H1 (cell line): ENCODE measurements at regions not wholly inside any gene's neighbourhood (a gene's known extent, or its start where the extent isn't known, plus 50 kb on each side); places are given as distances from the start of the nearest gene placed in this dataset.

Experiments
- CTCF ChIA-PET: fragments of 300-600 bp; sonication (Branson Sonifier 250); formaldehyde crosslinking; loops from one replicate; lab custom pipeline; 2021; ENCODE audit not compliant: partially characterized antibody; lab: Charles Lee
- POLR2A ChIA-PET: fragments of 300-600 bp; sonication (Branson Sonifier 250); formaldehyde crosslinking; loops from one replicate; lab custom pipeline; 2021; ENCODE audit warnings: inconsistent platforms; ENCODE audit not compliant: partially characterized antibody; lab: Charles Lee
- DNase-seq, 2 experiments: peaks; one replicate each; pipeline versions ENCODE4 v3.0.0 to v3.0.0-alpha.2; 2010 to 2022; ENCODE audit warnings: low spot score in 2 of 2, low read depth in 1 of 2, mixed read lengths in 1 of 2
- FAIRE-seq: peaks from 2 replicates; lab custom pipeline; 2011; peaks lifted over from hg19 to GRCh38; lab: Jason Lieb, UNC
- H2AFZ ChIP-seq: 2 replicates; pipeline ENCODE4 v1.8.1; 2012; ENCODE audit warnings: low read length, inconsistent platforms
- H2AK5ac ChIP-seq: 2 replicates; pipeline ENCODE4 v1.6.1; 2013; ENCODE audit warnings: low read depth, low read length
- H2BK120ac ChIP-seq: replicated peaks from 2 replicates; pipeline ENCODE3; 2013; ENCODE audit warnings: low read depth, low read length, inconsistent platforms
- H2BK12ac ChIP-seq: 2 replicates; pipeline ENCODE4 v1.6.1; 2013; ENCODE audit warnings: low read depth, low read length
- H2BK15ac ChIP-seq: 2 replicates; pipeline ENCODE4 v1.6.1; 2013; ENCODE audit warnings: low read length
- H2BK20ac ChIP-seq: 2 replicates; pipeline ENCODE4 v1.6.1; 2013; ENCODE audit warnings: low read length
- H2BK5ac ChIP-seq: 2 replicates; pipeline ENCODE4 v1.6.1; 2013; ENCODE audit warnings: low read depth, low read length
- H3K14ac ChIP-seq: 2 replicates; pipeline ENCODE4 v1.6.1; 2013; ENCODE audit warnings: inconsistent platforms; ENCODE audit not compliant: insufficient read length
- H3K18ac ChIP-seq: 2 replicates; pipeline ENCODE4 v1.6.1; 2013; ENCODE audit warnings: low read length; ENCODE audit errors: extremely low read depth
- H3K23ac ChIP-seq: 2 replicates; pipeline ENCODE4 v1.6.1; 2013; ENCODE audit warnings: inconsistent platforms; ENCODE audit not compliant: insufficient read length
- H3K23me2 ChIP-seq: 2 replicates; pipeline ENCODE4 v1.6.1; 2013; ENCODE audit warnings: low read depth, low read length
- H3K27ac ChIP-seq: 2 replicates; pipeline ENCODE4 v1.6.1; 2011; ENCODE audit warnings: low read depth, low read length, inconsistent platforms
- H3K27me3 ChIP-seq, 4 experiments: replicated peaks in 1 of 4; 1 replicate in 1 of 4; 2 replicates in 3 of 4; pipeline versions ENCODE4 v1.6.1 to v1.8.1; 2011 to 2013; ENCODE audit warnings: low read length in 3 of 4, mild to moderate bottlenecking in 3 of 4, inconsistent platforms in 2 of 4, mixed read lengths in 2 of 4, moderate library complexity in 1 of 4; ENCODE audit not compliant: control insufficient read depth in 3 of 4, insufficient read depth in 3 of 4; ENCODE audit errors: extremely low read depth in 1 of 4
- H3K36me3 ChIP-seq, 4 experiments: 2 replicates each; pipeline versions ENCODE4 v1.6.1 to v1.8.1; 2011 to 2013; ENCODE audit warnings: mild to moderate bottlenecking in 4 of 4, low read length in 3 of 4, moderate library complexity in 2 of 4, control low read depth in 1 of 4, inconsistent platforms in 1 of 4; ENCODE audit not compliant: insufficient read depth in 4 of 4, control insufficient read depth in 2 of 4
- H3K4ac ChIP-seq: replicated peaks from 2 replicates; pipeline ENCODE3; 2013; ENCODE audit warnings: low read length, low read depth, mixed read lengths, inconsistent platforms; ENCODE audit not compliant: insufficient read length
- H3K4me1 ChIP-seq, 4 experiments: replicated peaks in 1 of 4; 1 replicate in 1 of 4; 2 replicates in 3 of 4; pipeline versions ENCODE4 v1.6.1 to v1.8.1; 2011 to 2013; ENCODE audit warnings: low read length in 3 of 4, inconsistent platforms in 2 of 4, mixed read lengths in 1 of 4; ENCODE audit not compliant: insufficient read depth in 4 of 4, control insufficient read depth in 3 of 4
- H3K4me2 ChIP-seq, 2 experiments: 2 replicates each; pipeline versions ENCODE4 v1.6.1 to v1.8.1; 2011 to 2013; ENCODE audit warnings: low read depth in 2 of 2, low read length in 2 of 2, control low read depth in 1 of 2, inconsistent platforms in 1 of 2, mild to moderate bottlenecking in 1 of 2; ENCODE audit not compliant: insufficient read depth in 1 of 2
- H3K4me3 ChIP-seq, 4 experiments: fragments of 200-600, 300-600 bp in 1 of 4; sonication (generic), shearing (Covaris generic), sonication (Bioruptor Twin) in 1 of 4; 2 replicates each; pipeline versions ENCODE4 v1.5.1 to v1.8.1; 2011 to 2016; ENCODE audit warnings: low read length in 4 of 4, low read depth in 3 of 4, control low read depth in 2 of 4, inconsistent platforms in 2 of 4, mild to moderate bottlenecking in 2 of 4, mixed read lengths in 1 of 4, moderate library complexity in 1 of 4; ENCODE audit not compliant: insufficient read depth in 2 of 4; ENCODE audit errors: extremely low read depth in 1 of 4
- H3K56ac ChIP-seq: replicated peaks from 2 replicates; pipeline ENCODE3; 2013; ENCODE audit warnings: low read depth, mild to moderate bottlenecking, mixed read lengths, low read length, inconsistent platforms; ENCODE audit not compliant: insufficient read length
- H3K79me1 ChIP-seq: 2 replicates; pipeline ENCODE4 v1.6.1; 2013; ENCODE audit warnings: low read depth, low read length, control low read depth
- H3K79me2 ChIP-seq, 2 experiments: 2 replicates each; pipeline versions ENCODE4 v1.6.1 to v1.8.1; 2012 to 2013; ENCODE audit warnings: low read length in 2 of 2, mild to moderate bottlenecking in 2 of 2, inconsistent platforms in 1 of 2; ENCODE audit not compliant: insufficient read depth in 2 of 2, control insufficient read depth in 1 of 2
- H3K9ac ChIP-seq, 4 experiments: replicated peaks in 1 of 4; 1 replicate in 1 of 4; 2 replicates in 3 of 4; pipeline versions ENCODE4 v1.6.1 to v1.8.1; 2011 to 2013; ENCODE audit warnings: low read depth in 3 of 4, low read length in 3 of 4, control low read depth in 2 of 4, mild to moderate bottlenecking in 2 of 4, moderate library complexity in 2 of 4, inconsistent platforms in 1 of 4; ENCODE audit errors: extremely low read depth in 1 of 4
- H3K9me3 ChIP-seq, 2 experiments: 2 replicates each; pipeline versions ENCODE4 v1.6.1 to v1.8.1; 2012 to 2013; ENCODE audit warnings: mild to moderate bottlenecking in 2 of 2, moderate library complexity in 2 of 2, control low read depth in 1 of 2, inconsistent platforms in 1 of 2, low read depth in 1 of 2, low read length in 1 of 2, mixed read lengths in 1 of 2; ENCODE audit not compliant: insufficient read depth in 2 of 2
- H4K20me1 ChIP-seq, 2 experiments: replicated peaks in 1 of 2; 2 replicates each; pipeline versions ENCODE3 to v1.8.1; 2011 to 2013; ENCODE audit warnings: inconsistent platforms in 2 of 2, low read length in 2 of 2, mild to moderate bottlenecking in 1 of 2; ENCODE audit not compliant: insufficient read depth in 2 of 2, control insufficient read depth in 1 of 2
- H4K5ac ChIP-seq: 2 replicates; pipeline ENCODE4 v1.6.1; 2013; ENCODE audit warnings: low read length, low read depth, mixed read lengths, inconsistent platforms; ENCODE audit not compliant: insufficient read length
- H4K8ac ChIP-seq: 2 replicates; pipeline ENCODE4 v1.8.0; 2013; ENCODE audit warnings: mild to moderate bottlenecking, moderate library complexity, low read length, inconsistent platforms; ENCODE audit not compliant: insufficient read depth; ENCODE audit errors: extremely low read depth
- H4K91ac ChIP-seq: replicated peaks from 2 replicates; pipeline ENCODE3; 2013; ENCODE audit warnings: low read length, mixed read lengths, inconsistent platforms; ENCODE audit not compliant: insufficient read length
- BRCA1 ChIP-seq: IDR thresholded peaks from 2 replicates; pipeline ENCODE4 v1.6.1; 2012; ENCODE audit warnings: low read depth, low read length, improper control_type of control experiment
- CTCF ChIP-seq, 3 experiments: IDR thresholded peaks; 1 replicate in 2 of 3; 2 replicates in 1 of 3; pipeline versions ENCODE4 v1.5.1 to v1.6.1; 2011; ENCODE audit warnings: low read length in 3 of 3, mild to moderate bottlenecking in 3 of 3, inconsistent platforms in 2 of 3, low read depth in 1 of 3, moderate library complexity in 1 of 3; ENCODE audit not compliant: insufficient read depth in 1 of 3; ENCODE audit errors: control extremely low read depth in 1 of 3
- FOSL1 ChIP-seq: IDR thresholded peaks from 2 replicates; pipeline ENCODE4 v1.6.1; 2011; ENCODE audit warnings: mild to moderate bottlenecking, low read depth, low read length, moderate library complexity; ENCODE audit not compliant: insufficient read depth
- HDAC2 ChIP-seq, 2 experiments: fragments of 300-600 bp in 1 of 2; sonication (generic) in 1 of 2; IDR thresholded peaks; 2 replicates each; pipeline ENCODE4 v1.6.1; 2011 to 2012; ENCODE audit warnings: low read depth in 2 of 2, low read length in 2 of 2, mild to moderate bottlenecking in 2 of 2, moderate library complexity in 2 of 2, borderline replicate concordance in 1 of 2, inconsistent platforms in 1 of 2
- JUN ChIP-seq: IDR thresholded peaks from 2 replicates; pipeline ENCODE4 v1.6.1; 2011; ENCODE audit warnings: low read depth, mild to moderate bottlenecking, improper control_type of control experiment, low read length
- JUND ChIP-seq: IDR thresholded peaks from 2 replicates; pipeline ENCODE4 v1.6.1; 2011; ENCODE audit warnings: mild to moderate bottlenecking, improper control_type of control experiment, low read length
- KDM5A ChIP-seq: fragments of 200-600 bp; IDR thresholded peaks from 2 replicates; pipeline ENCODE4 v1.7.1; 2012; ENCODE audit warnings: mild to moderate bottlenecking, low read length, inconsistent platforms, mixed read lengths
- NRF1 ChIP-seq: IDR thresholded peaks from 2 replicates; pipeline ENCODE4 v1.6.1; 2011; ENCODE audit warnings: mild to moderate bottlenecking, low read depth, low read length, improper control_type of control experiment
- PHF8 ChIP-seq: fragments of 200-600 bp; sonication (generic); conservative IDR thresholded peaks from 2 replicates; pipeline ENCODE4 v1.7.1; 2012; ENCODE audit warnings: low read depth, mild to moderate bottlenecking, inconsistent platforms, low read length, moderate library complexity
- SP2 ChIP-seq: IDR thresholded peaks from 2 replicates; pipeline ENCODE4 v1.6.1; 2012; ENCODE audit warnings: mild to moderate bottlenecking, low read length, inconsistent platforms
- SP4 ChIP-seq: IDR thresholded peaks from 2 replicates; pipeline ENCODE4 v1.6.1; 2012; ENCODE audit warnings: low read length, inconsistent platforms
- SUZ12 ChIP-seq: fragments of 200-600 bp; sonication (generic); IDR thresholded peaks from 2 replicates; pipeline ENCODE4 v1.6.1; 2012; ENCODE audit warnings: mild to moderate bottlenecking, inconsistent platforms, low read length, moderate library complexity, mixed read lengths
- YY1 ChIP-seq: IDR thresholded peaks from 2 replicates; pipeline ENCODE4 v1.6.1; 2011; ENCODE audit warnings: low read depth, mild to moderate bottlenecking, low read length
- WGBS, 2 experiments: shearing (Covaris generic) in 1 of 2; methylation state at CpG; one replicate each; pipeline versions ENCODE4 v1.1.6 to v1.1.7; 2013 to 2015; ENCODE audit warnings: low lambda C conversion rate in 2 of 2, mixed read lengths in 2 of 2, inconsistent platforms in 1 of 2, low coverage in 1 of 2, missing lambda C conversion rate in 1 of 2; ENCODE audit not compliant: insufficient replicate concordance in 2 of 2, insufficient coverage in 1 of 2, insufficient read length in 1 of 2; ENCODE audit errors: extremely low coverage in 1 of 2, missing lambda C conversion rate in 1 of 2; 5-methylcytosine and 5-hydroxymethylcytosine counted together

DNA sequence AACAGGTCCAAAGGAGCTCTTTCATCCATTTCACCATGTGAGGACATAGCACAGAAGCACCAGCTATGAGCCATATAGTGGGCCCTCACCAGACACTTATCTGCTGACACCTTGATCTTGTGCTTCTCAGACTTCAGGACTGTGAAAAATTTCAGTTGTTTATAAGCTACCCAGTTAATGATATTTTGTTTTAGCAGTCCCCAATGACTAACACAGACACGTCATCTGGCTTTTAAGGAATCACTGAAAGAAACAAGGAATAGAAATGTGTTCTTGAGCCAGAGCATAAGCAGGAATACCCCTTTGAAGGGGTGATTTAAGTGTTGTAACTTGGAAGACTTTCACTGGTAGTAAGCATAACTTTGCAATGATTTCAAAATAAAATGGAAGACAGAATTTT lies 214.7 kb upstream of the PTCHD4 start:
- no peak for FAIRE-seq
- WGBS, 2 experiments: 95% methylated on average over 1 of the region's 1 CpG; no CpG with 5 or more reads in 1 of the 2 experiments
- TF ChIP-seq NRF1: no peak
- TF ChIP-seq SP4: no peak
- TF ChIP-seq SP2: no peak
- no peak for TF ChIP-seq YY1
- TF ChIP-seq CTCF (IDR thresholded peaks at IDR 0.05; ENCODE audit: control extremely low read depth in 1 of 3, insufficient read depth in 1 of 3, low read depth in 1 of 3, low read length in 3 of 3): no peak
- no peak for TF ChIP-seq JUND
- TF ChIP-seq JUN: no peak
- TF ChIP-seq BRCA1: no peak
- no peak for TF ChIP-seq KDM5A
- TF ChIP-seq HDAC2 (IDR thresholded peaks at IDR 0.05; ENCODE audit: borderline replicate concordance in 1 of 2, low read depth in 2 of 2, low read length in 2 of 2): no peak
- TF ChIP-seq FOSL1: no peak
- TF ChIP-seq PHF8: no peak
- no peak for TF ChIP-seq SUZ12

More for the DNA sequence above, 214.7 kb upstream of the PTCHD4 start:
- Histone ChIP-seq H3K27ac (no peak overlapping the region), H2BK5ac (no peak overlapping the region), H2AFZ (0 out of 2 replicates have a peak overlapping the region, but pooled peaks have one; percentile 38), H2BK15ac (no peak overlapping the region), H3K9me3 (no peaks in the 10 kb centered on the region), H3K4me3 (no peak overlapping the region), H3K23ac (no peak overlapping the region), H3K4me2 (no peak overlapping the region), H3K18ac (no peak overlapping the region), H3K14ac (no peak overlapping the region), H3K27me3 (peaks cover 0 to 1% (median 0%) of the 10 kb centered on the region in 4 experiments; a peak in 1 of 7 replicates), H3K79me2 (no peaks in the 10 kb centered on the region), H4K5ac (no peak overlapping the region), H2BK120ac (no peak overlapping the region), H3K79me1 (no peaks in the 10 kb centered on the region), H4K8ac (no peak overlapping the region), H2AK5ac (no peak overlapping the region), H4K91ac (no peak overlapping the region), H3K23me2 (no peaks in the 10 kb centered on the region), H3K36me3 (no peaks in the 10 kb centered on the region), H3K9ac (no peak overlapping the region), H4K20me1 (no peaks in the 10 kb centered on the region), H3K4ac (no peak overlapping the region), H2BK12ac (no peak overlapping the region), H3K56ac (no peak overlapping the region), H2BK20ac (no peak overlapping the region), H3K4me1 (no peaks in the 10 kb centered on the region)
- no peak for DNase-seq
- ChIA-PET POLR2A (no interaction called here), CTCF (interaction anchor here (0.6 kb wide), 1 partner anchor 187 kb away, joined by 3 read pairs; no protein-coding TSS in a partner anchor)
